Activated CD4-positive, alpha-beta T cell treated with anti-CD3 and anti-CD28 coated beads, Interleukin-2, Interleukin-6, amounts not matched to agents 100 ng/mL and 50 ng/mL, durations not matched to agents 16 hours and 8 hours (primary cell): ENCODE measurements at regions not wholly inside any gene's neighbourhood (a gene's known extent, or its start where the extent isn't known, plus 50 kb on each side); places are given as distances from the start of the nearest gene placed in this dataset.
A peak's percentile ranks its signal among the peaks of the same experiment; 100 is the strongest.
"Not testable (repeated sequence)": the region's sequence is repeated elsewhere in the genome, so short reads cannot be mapped to it uniquely, and the experiment has no call there.

Experiments
- DNase-seq: peaks from one replicate; pipeline ENCODE4 v3.0.0-alpha.2; 2020

GRCh38 chr12:82529101-82529500 lies 157.6 kb upstream of the TMTC2 start:
- no peak for DNase-seq

- DNase-seq: no peak
Observed at GRCh38 chr12:82529954-82530353, 156.8 kb upstream of the TMTC2 start.

- DNase-seq: no peak
Observed at GRCh38 chr12:82530394-82530793, 156.3 kb upstream of the TMTC2 start.

GRCh38 chr12:82533341-82533740 lies 153.4 kb upstream of the TMTC2 start:
- DNase-seq: no peak

- DNase-seq: no peak
Observed at GRCh38 chr12:82537436-82537835, 149.3 kb upstream of the TMTC2 start.

GRCh38 chr12:82554529-82554928 lies 132.2 kb upstream of the TMTC2 start:
- peak; percentile 4 for DNase-seq

GRCh38 chr12:82555699-82556098 lies 131.0 kb upstream of the TMTC2 start:
- no peak for DNase-seq

- DNase-seq: no peak
Observed at GRCh38 chr12:82565966-82566365, 120.7 kb upstream of the TMTC2 start.

GRCh38 chr12:82567688-82568087 lies 119.0 kb upstream of the TMTC2 start:
- no peak for DNase-seq

- DNase-seq: no peak
Observed at GRCh38 chr12:82574191-82574590, 112.5 kb upstream of the TMTC2 start.

- no peak for DNase-seq
Observed at GRCh38 chr12:82578725-82579124, 108.0 kb upstream of the TMTC2 start.

GRCh38 chr12:82583756-82584155 lies 103.0 kb upstream of the TMTC2 start:
- DNase-seq: no peak

GRCh38 chr12:82593143-82593542 lies 93.6 kb upstream of the TMTC2 start:
- peak; percentile 2 for DNase-seq

GRCh38 chr12:82593901-82594396 lies 92.8 kb upstream of the TMTC2 start:
- DNase-seq: no peak

- DNase-seq: no peak
Observed at GRCh38 chr12:82595941-82596340, 90.8 kb upstream of the TMTC2 start.

GRCh38 chr12:82596483-82596882 lies 90.2 kb upstream of the TMTC2 start:
- no peak for DNase-seq

- no peak for DNase-seq
Observed at GRCh38 chr12:82600379-82600778, 86.3 kb upstream of the TMTC2 start.

- DNase-seq: not testable (repeated sequence)
Observed at GRCh38 chr12:82603647-82604046, 83.1 kb upstream of the TMTC2 start.

- no peak for DNase-seq
Observed at GRCh38 chr12:82605115-82605514, 81.6 kb upstream of the TMTC2 start.

- no peak for DNase-seq
Observed at GRCh38 chr12:82608706-82609105, 78.0 kb upstream of the TMTC2 start.

GRCh38 chr12:82609234-82609914 lies 77.3 kb upstream of the TMTC2 start:
- DNase-seq: no peak

- no peak for DNase-seq
Observed at GRCh38 chr12:82619644-82620043, 67.1 kb upstream of the TMTC2 start.

GRCh38 chr12:82620917-82621316 lies 65.8 kb upstream of the TMTC2 start:
- no peak for DNase-seq

GRCh38 chr12:82625523-82625922 lies 61.2 kb upstream of the TMTC2 start:
- DNase-seq: no peak

GRCh38 chr12:82627799-82628198 lies 58.9 kb upstream of the TMTC2 start:
- DNase-seq: no peak
